ENCODE measurements at regions not wholly inside any gene's neighbourhood (a gene's known extent, or its start where the extent isn't known, plus 50 kb on each side); places are given as distances from the start of the nearest gene placed in this dataset.

DNA sequence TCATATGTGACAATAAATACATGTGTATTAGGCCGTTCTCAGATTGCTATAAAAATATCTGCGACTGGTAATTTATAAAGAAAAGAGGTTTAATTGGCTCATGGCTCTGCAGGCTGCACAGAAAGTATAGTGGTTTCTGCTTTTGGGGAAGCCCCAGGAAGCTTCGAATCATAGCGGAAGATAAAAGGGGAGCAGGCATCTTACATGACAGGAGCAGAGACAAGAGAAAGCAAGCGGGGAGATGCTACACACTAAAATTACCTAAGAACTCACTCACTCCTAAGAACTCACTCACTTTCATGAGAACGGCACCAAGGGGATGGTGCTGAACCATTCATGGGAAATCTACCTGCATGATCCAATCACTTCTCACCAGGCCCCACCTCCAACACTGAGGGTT lies 284.9 kb downstream of the OTUD1 start:
- no peaks in the 10 kb centered on the region for H3K4me1 ChIP-seq (replicated peaks in 1 of 4; ENCODE audit: control insufficient read depth in 3 of 4, insufficient read depth in 4 of 4, low read length in 3 of 4)
- no peak for TF ChIP-seq SAP30 (IDR thresholded peaks at IDR 0.05; ENCODE audit: insufficient read depth, insufficient replicate concordance, low read length)
- no peak for TF ChIP-seq POLR2AphosphoS5 (IDR thresholded peaks at IDR 0.05; ENCODE audit: low read depth, low read length)
- no peak for TF ChIP-seq KDM5A (IDR thresholded peaks at IDR 0.05; ENCODE audit: low read length)
- no peak for TF ChIP-seq POU5F1 (IDR thresholded peaks at IDR 0.05; ENCODE audit: low read depth, low read length)
- TF ChIP-seq, protein P1, sequence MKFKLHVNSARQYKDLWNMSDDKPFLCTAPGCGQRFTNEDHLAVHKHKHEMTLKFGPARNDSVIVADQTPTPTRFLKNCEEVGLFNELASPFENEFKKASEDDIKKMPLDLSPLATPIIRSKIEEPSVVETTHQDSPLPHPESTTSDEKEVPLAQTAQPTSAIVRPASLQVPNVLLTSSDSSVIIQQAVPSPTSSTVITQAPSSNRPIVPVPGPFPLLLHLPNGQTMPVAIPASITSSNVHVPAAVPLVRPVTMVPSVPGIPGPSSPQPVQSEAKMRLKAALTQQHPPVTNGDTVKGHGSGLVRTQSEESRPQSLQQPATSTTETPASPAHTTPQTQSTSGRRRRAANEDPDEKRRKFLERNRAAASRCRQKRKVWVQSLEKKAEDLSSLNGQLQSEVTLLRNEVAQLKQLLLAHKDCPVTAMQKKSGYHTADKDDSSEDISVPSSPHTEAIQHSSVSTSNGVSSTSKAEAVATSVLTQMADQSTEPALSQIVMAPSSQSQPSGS (IDR thresholded peaks at IDR 0.05; ENCODE audit: low read length) = no peak
- TF ChIP-seq CEBPB (IDR thresholded peaks at IDR 0.05; ENCODE audit: low read depth, low read length) = no peak
- no peak for TF ChIP-seq CBX8 (IDR thresholded peaks at IDR 0.05; ENCODE audit: borderline replicate concordance, low read depth, low read length)
- no peak for TF ChIP-seq BACH1 (IDR thresholded peaks at IDR 0.05; ENCODE audit: low read length)

More for the DNA sequence above, 284.9 kb downstream of the OTUD1 start:
- no peak overlapping the region for H4K91ac ChIP-seq (replicated peaks; ENCODE audit: insufficient read length, low read length)
- no peak overlapping the region for H3K4me3 ChIP-seq (ENCODE audit: extremely low read depth in 1 of 4, insufficient read depth in 2 of 4, low read depth in 3 of 4, low read length in 4 of 4)
- H4K8ac ChIP-seq (ENCODE audit: extremely low read depth, insufficient read depth, low read length) = no peak overlapping the region
- H4K20me1 ChIP-seq (replicated peaks in 1 of 2; ENCODE audit: control insufficient read depth in 1 of 2, insufficient read depth in 2 of 2, low read length in 2 of 2) = no peaks in the 10 kb centered on the region
- no peaks in the 10 kb centered on the region for H3K79me2 ChIP-seq (ENCODE audit: control insufficient read depth in 1 of 2, insufficient read depth in 2 of 2, low read length in 2 of 2)
- no peak overlapping the region for H2BK15ac ChIP-seq (ENCODE audit: low read length)
- no peak overlapping the region for H2BK5ac ChIP-seq (ENCODE audit: low read depth, low read length)
- H2BK12ac ChIP-seq (ENCODE audit: low read depth, low read length) = no peak overlapping the region
- no peak overlapping the region for H3K27ac ChIP-seq (ENCODE audit: low read depth, low read length)
- H2BK120ac ChIP-seq (replicated peaks; ENCODE audit: low read depth, low read length) = no peak overlapping the region
- no peak overlapping the region for H3K23ac ChIP-seq (ENCODE audit: insufficient read length)
- H3K4me2 ChIP-seq (ENCODE audit: insufficient read depth in 1 of 2, low read depth in 2 of 2, low read length in 2 of 2) = no peak overlapping the region
- H3K9ac ChIP-seq (replicated peaks in 1 of 4; ENCODE audit: extremely low read depth in 1 of 4, low read depth in 3 of 4, low read length in 3 of 4) = no peak overlapping the region; a peak in 1 of 7 replicates
- FAIRE-seq = no peak
- no peaks in the 10 kb centered on the region for H3K23me2 ChIP-seq (ENCODE audit: low read depth, low read length)
- ChIA-PET POLR2A (ENCODE audit: partially characterized antibody) (no interaction called here), CTCF (ENCODE audit: partially characterized antibody) (interaction anchor here (0.7 kb wide), 2 partner anchors 68 to 736 kb away, joined by 3 to 5 read pairs; no protein-coding TSS in a partner anchor)
- no peak overlapping the region for H3K14ac ChIP-seq (ENCODE audit: insufficient read length)
- no peak overlapping the region for H3K18ac ChIP-seq (ENCODE audit: extremely low read depth, low read length)
- no peak overlapping the region for H3K4ac ChIP-seq (replicated peaks; ENCODE audit: insufficient read length, low read depth, low read length)
- no peak overlapping the region for H3K56ac ChIP-seq (replicated peaks; ENCODE audit: insufficient read length, low read depth, low read length)
- no peak overlapping the region for H2AFZ ChIP-seq (ENCODE audit: low read length)
- H4K5ac ChIP-seq (ENCODE audit: insufficient read length, low read depth, low read length) = no peak overlapping the region
- H3K79me1 ChIP-seq (ENCODE audit: low read depth, low read length) = no peaks in the 10 kb centered on the region
- H2AK5ac ChIP-seq (ENCODE audit: low read depth, low read length) = no peak overlapping the region
- H3K36me3 ChIP-seq (ENCODE audit: control insufficient read depth in 2 of 4, insufficient read depth in 4 of 4, low read length in 3 of 4) = no peaks in the 10 kb centered on the region
- H3K9me3 ChIP-seq (ENCODE audit: insufficient read depth in 2 of 2, low read depth in 1 of 2, low read length in 1 of 2) = no peaks in the 10 kb centered on the region
- WGBS, 2 experiments (ENCODE audit: extremely low coverage in 1 of 2, insufficient coverage in 1 of 2, insufficient read length in 1 of 2, insufficient replicate concordance in 2 of 2, low coverage in 1 of 2, low lambda C conversion rate in 2 of 2, missing lambda C conversion rate in 1 of 2) = 91% methylated on average over 6 of the region's 6 CpGs; no CpG with 5 or more reads in 1 of the 2 experiments
- H3K27me3 ChIP-seq (replicated peaks in 1 of 4; ENCODE audit: control insufficient read depth in 3 of 4, extremely low read depth in 1 of 4, insufficient read depth in 3 of 4, low read length in 3 of 4) = no peaks in the 10 kb centered on the region
- H2BK20ac ChIP-seq (ENCODE audit: low read length) = no peak overlapping the region
- DNase-seq (ENCODE audit: low read depth in 1 of 2, low spot score in 2 of 2) = no peak
